DMS 273 (cell line): ENCODE measurements at regions not wholly inside any gene's neighbourhood (a gene's known extent, or its start where the extent isn't known, plus 50 kb on each side); places are given as distances from the start of the nearest gene placed in this dataset.

Experiments used
- DNase-seq: peaks from one replicate; lab custom pipeline; 2025; ENCODE audit not compliant: unreplicated experiment; lab: John Stamatoyannopoulos, UW

DNA sequence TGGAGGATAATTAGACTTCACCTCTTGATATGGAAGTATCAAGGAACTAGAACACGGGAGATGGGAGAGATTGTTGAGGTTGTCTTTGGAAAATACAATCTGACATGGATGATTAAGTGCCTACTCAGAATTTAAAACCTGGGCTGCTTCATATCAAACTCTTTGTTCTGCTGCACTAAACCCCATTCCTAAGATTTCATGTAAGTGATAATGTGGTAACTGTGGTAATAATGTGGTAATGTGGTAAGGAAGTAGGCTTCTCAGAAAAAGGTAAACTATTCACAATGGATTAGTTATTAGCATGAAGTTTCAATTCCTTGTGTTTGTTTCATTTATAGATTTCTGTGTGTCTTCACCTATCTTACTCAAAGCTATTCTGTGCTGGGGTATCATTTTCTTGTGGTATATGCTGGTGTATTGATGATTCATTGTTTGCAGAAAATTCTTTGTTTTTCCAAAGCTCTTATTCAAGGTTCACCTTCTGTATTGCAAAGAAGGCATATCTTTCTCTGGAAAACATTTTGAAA, 129.9 kb upstream of the TAC1 start:
- no peak for DNase-seq

- DNase-seq = no peak
Observed at GRCh38 chr7:97620495-97620894, 111.4 kb upstream of the TAC1 start.

- DNase-seq = no peak
Observed at GRCh38 chr7:97623333-97623732, 108.6 kb upstream of the TAC1 start.

GRCh38 chr7:97630116-97630515, 101.8 kb upstream of the TAC1 start:
- DNase-seq = no peak

DNA sequence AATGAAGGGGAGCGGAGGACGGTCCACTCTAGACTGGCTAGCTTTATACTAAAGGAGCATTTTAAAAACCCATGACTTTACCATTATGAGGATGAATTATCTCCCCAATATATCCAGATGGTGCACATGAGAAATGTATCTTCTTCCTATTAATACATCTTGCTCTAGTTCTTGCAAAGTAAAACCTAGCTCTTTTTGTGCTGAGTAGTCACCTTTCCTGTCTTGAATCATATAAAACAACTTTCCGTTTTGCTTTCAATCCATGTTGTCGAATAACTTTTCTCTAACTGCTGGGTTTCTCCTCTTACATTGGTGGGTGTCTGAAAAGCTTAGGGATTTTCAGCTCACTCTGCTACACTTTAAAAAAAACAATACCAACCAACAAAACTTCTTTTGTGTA, 96.3 kb upstream of the TAC1 start:
- DNase-seq = no peak

DNA sequence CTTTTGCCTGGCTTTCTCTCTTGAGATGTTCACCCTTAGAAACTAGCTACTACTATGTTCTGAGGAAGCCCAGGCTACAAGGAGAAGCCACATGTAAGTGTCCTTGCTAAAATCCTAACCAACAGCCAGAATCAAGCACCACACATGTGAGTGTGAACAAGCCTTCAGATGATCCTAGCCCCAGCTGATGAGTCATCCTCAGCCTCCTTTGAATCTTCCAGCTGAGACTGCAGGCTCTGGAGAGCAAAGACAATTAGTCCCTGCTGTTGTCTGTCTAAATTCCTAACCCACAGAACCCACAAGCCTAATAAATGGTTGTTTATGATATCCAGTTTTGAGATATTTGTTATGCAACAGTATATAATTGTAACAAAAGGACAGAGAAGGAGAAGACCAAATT, 92.8 kb upstream of the TAC1 start:
- no peak for DNase-seq

GRCh38 chr7:97659363-97660045, 72.4 kb upstream of the TAC1 start:
- no peak for DNase-seq

GRCh38 chr7:97667359-97667758, 64.5 kb upstream of the TAC1 start:
- no peak for DNase-seq

DNA sequence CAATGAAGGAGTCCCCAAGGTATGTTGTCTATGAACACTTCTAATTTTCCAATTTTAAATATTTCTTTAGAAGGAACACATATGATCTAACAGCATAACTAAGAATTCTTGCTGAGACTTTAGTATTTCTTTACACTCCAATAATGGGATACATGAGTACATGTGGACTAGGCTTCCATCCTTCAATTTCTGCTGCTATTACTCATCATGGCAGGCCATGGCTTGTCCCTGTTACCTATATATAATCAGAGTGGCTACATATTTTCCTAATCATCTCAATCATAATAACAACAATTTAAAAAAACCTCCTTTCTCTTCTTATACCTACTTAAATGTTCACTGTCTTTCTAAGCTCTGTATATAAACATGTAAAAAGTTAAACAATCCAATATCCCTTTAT, 60.3 kb upstream of the TAC1 start:
- no peak for DNase-seq

GRCh38 chr7:97680622-97681021, 51.3 kb upstream of the TAC1 start:
- no peak for DNase-seq
